CD4-positive, alpha-beta memory T cell (primary cell): ENCODE measurements at regions not wholly inside any gene's neighbourhood (a gene's known extent, or its start where the extent isn't known, plus 50 kb on each side); places are given as distances from the start of the nearest gene placed in this dataset.
"Not testable (repeated sequence)": the region's sequence is repeated elsewhere in the genome, so short reads cannot be mapped to it uniquely, and the experiment has no call there.

Experiments
- CTCF ChIA-PET: fragments of 350-600 bp; sonication (Branson Sonifier 250); formaldehyde crosslinking; loops from one replicate; lab custom pipeline; 2021; ENCODE audit warnings: inconsistent platforms; ENCODE audit not compliant: partially characterized antibody; lab: Charles Lee
- POLR2A ChIA-PET: fragments of 350-600 bp; sonication (Branson Sonifier 250); formaldehyde crosslinking; loops from one replicate; lab custom pipeline; 2021; ENCODE audit not compliant: partially characterized antibody; lab: Charles Lee
- DNase-seq, 5 donors: peaks; one replicate each; pipeline versions ENCODE4 v3.0.0 to v3.0.0-alpha.2; 2020 to 2022; ENCODE audit warnings: mixed read lengths in 1 of 5
- H3K27ac ChIP-seq: one replicate; pipeline ENCODE4 v1.7.0; 2013; ENCODE audit warnings: low read depth, low read length
- H3K27me3 ChIP-seq: 2 replicates; pipeline ENCODE4 v1.7.0; 2013; ENCODE audit warnings: mild to moderate bottlenecking, low read length, moderate library complexity; ENCODE audit not compliant: insufficient read depth
- H3K36me3 ChIP-seq: 2 replicates; pipeline ENCODE4 v1.7.0; 2013; ENCODE audit warnings: mild to moderate bottlenecking, low read length, moderate library complexity; ENCODE audit not compliant: insufficient read depth
- H3K4me1 ChIP-seq: 2 replicates; pipeline ENCODE4 v1.7.0; 2013; ENCODE audit warnings: mild to moderate bottlenecking, low read length, moderate library complexity; ENCODE audit not compliant: insufficient read depth
- H3K4me3 ChIP-seq, 2 donors: one replicate each; pipeline ENCODE4 v1.7.0; 2013; ENCODE audit warnings: low read length in 2 of 2, mild to moderate bottlenecking in 1 of 2
- H3K9me3 ChIP-seq, 2 donors: one replicate each; pipeline ENCODE4 v1.7.0; 2013; ENCODE audit warnings: low read length in 2 of 2, control low read depth in 1 of 2; ENCODE audit not compliant: control insufficient read depth in 1 of 2
- H3K27ac Mint-ChIP-seq, 7 donors: one replicate each; pipeline ENCODE4 v1.8.0; 2020 to 2021; ENCODE audit warnings: mixed read lengths in 7 of 7, mild to moderate bottlenecking in 6 of 7, inconsistent platforms in 3 of 7, moderate library complexity in 3 of 7
- H3K27me3 Mint-ChIP-seq, 2 donors: one replicate each; pipeline ENCODE4 v1.8.0; 2020 to 2021; ENCODE audit warnings: mixed read lengths in 2 of 2
- H3K36me3 Mint-ChIP-seq, 2 donors: one replicate each; pipeline ENCODE4 v1.8.0; 2020 to 2021; ENCODE audit warnings: mixed read lengths in 2 of 2, inconsistent platforms in 1 of 2, mild to moderate bottlenecking in 1 of 2
- H3K4me1 Mint-ChIP-seq, 4 donors: one replicate each; pipeline ENCODE4 v1.8.0; 2020 to 2021; ENCODE audit warnings: mixed read lengths in 4 of 4, mild to moderate bottlenecking in 1 of 4
- H3K4me3 Mint-ChIP-seq, 8 donors: one replicate each; pipeline ENCODE4 v1.8.0; 2020 to 2021; ENCODE audit warnings: mixed read lengths in 8 of 8, mild to moderate bottlenecking in 7 of 8, moderate library complexity in 6 of 8, inconsistent platforms in 3 of 8
- H3K9me3 Mint-ChIP-seq, 8 donors: one replicate each; pipeline ENCODE4 v1.8.0; 2020 to 2021; ENCODE audit warnings: mixed read lengths in 8 of 8, mild to moderate bottlenecking in 5 of 8, inconsistent platforms in 3 of 8, moderate library complexity in 1 of 8
- intact Hi-C: fragments of 100-400 bp; cut with micrococcal nuclease; formaldehyde crosslinking; loops from one replicate; pipeline ENCODE4 v1.15.1; 2023

DNA sequence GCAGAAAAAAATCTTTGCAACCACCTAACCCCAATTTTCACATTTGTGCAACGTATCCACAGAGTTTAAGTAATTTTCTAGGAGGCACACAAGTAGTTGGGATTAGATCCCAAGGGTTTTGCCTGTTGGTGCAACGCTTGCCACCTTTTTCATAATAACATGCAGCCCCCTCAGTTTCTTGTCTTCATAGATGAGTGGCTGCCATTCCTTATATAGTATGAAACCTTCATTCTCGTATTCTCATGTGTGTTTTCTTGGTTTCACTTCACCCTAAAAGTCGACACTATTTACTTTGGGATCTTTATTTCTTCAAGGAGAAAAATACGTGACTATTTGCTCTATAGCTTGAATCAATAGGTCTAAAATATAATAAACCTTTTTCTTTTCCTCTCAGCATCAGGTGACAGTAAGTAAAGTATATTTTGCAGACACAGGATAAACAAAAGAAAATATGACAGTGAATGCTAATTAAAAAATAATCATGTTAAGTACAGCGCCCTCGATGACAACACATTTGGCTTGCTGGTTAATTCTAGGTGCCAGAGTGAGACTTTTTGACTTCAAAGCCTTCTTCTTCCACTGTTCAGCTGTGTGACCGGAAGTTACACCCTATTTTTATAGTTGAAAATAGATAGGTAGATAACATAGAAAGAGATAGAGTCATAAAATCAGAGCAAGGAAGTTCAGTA is 342.8 kb upstream of the CCNG1 start:
- no peak for DNase-seq
- Mint-ChIP-seq H3K27me3 (no peaks in the 10 kb centered on the region), H3K27ac (no peak overlapping the region), H3K36me3 (no peaks in the 10 kb centered on the region), H3K4me3 (no peak overlapping the region), H3K9me3 (peaks cover 0 to 5% (median 3%) of the 10 kb centered on the region in 8 donors), H3K4me1 (no peaks in the 10 kb centered on the region)
- no peak overlapping the region for H3K4me3 ChIP-seq
- no peaks in the 10 kb centered on the region for H3K9me3 ChIP-seq
- CTCF ChIA-PET = no interaction called here
- H3K27ac ChIP-seq = no peak overlapping the region
- POLR2A ChIA-PET = no interaction called here
- H3K4me1 ChIP-seq = no peaks in the 10 kb centered on the region
- no peaks in the 10 kb centered on the region for H3K36me3 ChIP-seq
- no peaks in the 10 kb centered on the region for H3K27me3 ChIP-seq
- intact Hi-C loops = no loop called here

DNA sequence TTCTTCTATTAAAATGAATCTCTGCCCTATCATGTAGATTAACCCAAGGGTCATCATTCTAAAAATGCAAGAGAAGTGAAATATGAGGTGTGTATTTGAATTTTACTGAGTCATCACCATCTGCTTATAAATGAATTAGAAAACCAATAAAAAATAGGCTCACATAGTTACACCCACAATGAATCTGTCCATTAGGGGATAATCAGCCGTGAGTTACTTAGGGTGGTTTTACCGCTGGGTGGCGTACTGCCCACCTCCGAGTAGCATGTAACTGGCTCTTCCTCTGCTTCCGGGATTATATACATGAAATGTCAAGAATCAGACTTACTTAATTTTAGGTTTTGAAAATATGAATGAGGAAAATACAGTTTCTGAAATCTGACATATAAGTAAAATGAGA is 332.9 kb upstream of the CCNG1 start:
- H3K36me3 Mint-ChIP-seq = no peaks in the 10 kb centered on the region
- H3K4me1 ChIP-seq = no peaks in the 10 kb centered on the region
- intact Hi-C loops = no loop called here
- H3K9me3 ChIP-seq = no peaks in the 10 kb centered on the region
- peaks cover 0 to 14% (median 2%) of the 10 kb centered on the region in 8 donors for H3K9me3 Mint-ChIP-seq
- ChIA-PET POLR2A (no interaction called here), CTCF (no interaction called here)
- H3K4me3 ChIP-seq = no peak overlapping the region
- H3K36me3 ChIP-seq = no peaks in the 10 kb centered on the region
- no peaks in the 10 kb centered on the region for H3K4me1 Mint-ChIP-seq
- no peak overlapping the region for H3K4me3 Mint-ChIP-seq
- DNase-seq = no peak
- H3K27me3 Mint-ChIP-seq = no peaks in the 10 kb centered on the region
- H3K27ac Mint-ChIP-seq = no peak overlapping the region
- no peaks in the 10 kb centered on the region for H3K27me3 ChIP-seq
- H3K27ac ChIP-seq = no peak overlapping the region

DNA sequence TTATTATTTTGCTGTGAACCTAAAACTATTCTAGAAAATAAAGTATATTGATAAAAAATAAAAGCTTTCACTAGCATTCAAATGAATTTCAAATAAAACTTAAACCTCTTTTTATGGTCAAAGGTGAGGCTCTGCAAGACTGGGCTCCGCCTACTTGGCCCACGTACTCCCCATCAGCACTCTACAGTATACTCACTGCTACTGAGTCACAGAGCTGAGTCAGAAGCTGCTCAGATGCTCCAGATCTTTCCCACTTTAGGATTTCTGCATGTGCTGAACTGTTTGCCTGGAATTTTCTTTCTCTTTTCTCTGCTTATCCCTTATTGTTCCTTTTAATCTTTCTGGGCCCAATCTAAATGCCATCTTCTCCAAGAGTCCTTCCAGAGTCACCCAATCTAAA is 331.9 kb upstream of the CCNG1 start:
- intact Hi-C loops = no loop called here
- H3K4me3 Mint-ChIP-seq = no peak overlapping the region
- H3K9me3 ChIP-seq = no peaks in the 10 kb centered on the region
- no peak for DNase-seq
- H3K4me1 ChIP-seq = no peaks in the 10 kb centered on the region
- CTCF ChIA-PET = no interaction called here
- H3K4me1 Mint-ChIP-seq = no peaks in the 10 kb centered on the region
- H3K36me3 ChIP-seq = no peaks in the 10 kb centered on the region
- H3K36me3 Mint-ChIP-seq = no peaks in the 10 kb centered on the region
- no peaks in the 10 kb centered on the region for H3K27me3 Mint-ChIP-seq
- no peak overlapping the region for H3K27ac Mint-ChIP-seq
- H3K4me3 ChIP-seq = no peak overlapping the region
- no peaks in the 10 kb centered on the region for H3K27me3 ChIP-seq
- no peak overlapping the region for H3K27ac ChIP-seq
- POLR2A ChIA-PET = no interaction called here
- peaks cover 0 to 14% (median 4%) of the 10 kb centered on the region in 8 donors for H3K9me3 Mint-ChIP-seq

DNA sequence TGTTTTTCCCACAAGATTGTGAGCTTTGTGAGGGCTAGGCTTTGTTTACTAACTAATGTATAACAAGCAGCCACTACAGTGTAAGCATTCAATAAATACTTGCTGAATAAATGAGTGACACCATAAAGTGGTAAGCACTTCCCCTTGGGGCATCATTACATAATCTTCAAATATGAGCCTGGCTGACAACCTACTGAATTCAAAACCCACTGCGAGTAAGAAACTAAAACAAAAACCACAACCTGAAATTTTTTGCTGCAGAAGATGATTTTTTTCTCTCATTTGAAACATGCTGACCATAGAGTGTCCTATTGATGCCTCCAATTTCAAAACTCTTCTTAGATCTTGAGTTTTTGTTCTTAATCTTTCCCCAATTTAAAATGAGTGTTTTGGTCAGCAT is 331.3 kb upstream of the CCNG1 start:
- Histone ChIP-seq H3K36me3 (no peaks in the 10 kb centered on the region), H3K4me3 (no peak overlapping the region), H3K9me3 (no peaks in the 10 kb centered on the region), H3K4me1 (no peaks in the 10 kb centered on the region), H3K27ac (no peak overlapping the region), H3K27me3 (no peaks in the 10 kb centered on the region)
- Mint-ChIP-seq H3K9me3 (peaks cover 0 to 9% (median 3%) of the 10 kb centered on the region in 8 donors), H3K27ac (no peak overlapping the region), H3K36me3 (no peaks in the 10 kb centered on the region), H3K4me3 (no peak overlapping the region), H3K27me3 (no peaks in the 10 kb centered on the region), H3K4me1 (no peaks in the 10 kb centered on the region)
- ChIA-PET POLR2A (no interaction called here), CTCF (no interaction called here)
- no peak for DNase-seq
- intact Hi-C loops = no loop called here

DNA sequence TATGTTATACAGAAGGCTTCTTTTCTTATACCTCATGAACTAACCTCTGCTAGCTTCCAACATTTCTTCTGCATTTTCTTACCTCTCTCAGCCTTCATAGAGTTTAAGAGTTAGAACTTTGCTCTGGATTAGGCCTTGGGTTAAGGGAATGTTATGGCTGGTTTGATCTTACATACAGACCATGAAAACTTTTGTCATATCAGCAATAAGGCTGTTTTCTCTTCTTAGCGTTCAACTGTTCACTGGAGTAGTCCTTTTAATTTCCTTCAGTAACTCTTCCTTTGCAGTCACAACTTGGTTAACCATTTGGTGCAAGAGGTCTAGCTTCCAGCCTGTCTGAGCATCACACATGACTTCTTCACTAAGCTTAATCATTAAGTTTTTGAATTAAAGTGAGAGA is 329.0 kb upstream of the CCNG1 start:
- ChIA-PET POLR2A (no interaction called here), CTCF (no interaction called here)
- H3K27ac ChIP-seq = no peak overlapping the region
- no peak overlapping the region for H3K27ac Mint-ChIP-seq
- DNase-seq = no peak
- H3K9me3 ChIP-seq = no peaks in the 10 kb centered on the region
- H3K36me3 Mint-ChIP-seq = no peaks in the 10 kb centered on the region
- intact Hi-C loops = no loop called here
- H3K4me1 Mint-ChIP-seq = no peaks in the 10 kb centered on the region
- peaks cover 0 to 5% (median 2%) of the 10 kb centered on the region in 8 donors for H3K9me3 Mint-ChIP-seq
- H3K4me3 Mint-ChIP-seq = no peak overlapping the region
- H3K27me3 ChIP-seq = no peaks in the 10 kb centered on the region
- H3K4me1 ChIP-seq = no peaks in the 10 kb centered on the region
- no peak overlapping the region for H3K4me3 ChIP-seq
- H3K36me3 ChIP-seq = no peaks in the 10 kb centered on the region
- no peaks in the 10 kb centered on the region for H3K27me3 Mint-ChIP-seq

DNA sequence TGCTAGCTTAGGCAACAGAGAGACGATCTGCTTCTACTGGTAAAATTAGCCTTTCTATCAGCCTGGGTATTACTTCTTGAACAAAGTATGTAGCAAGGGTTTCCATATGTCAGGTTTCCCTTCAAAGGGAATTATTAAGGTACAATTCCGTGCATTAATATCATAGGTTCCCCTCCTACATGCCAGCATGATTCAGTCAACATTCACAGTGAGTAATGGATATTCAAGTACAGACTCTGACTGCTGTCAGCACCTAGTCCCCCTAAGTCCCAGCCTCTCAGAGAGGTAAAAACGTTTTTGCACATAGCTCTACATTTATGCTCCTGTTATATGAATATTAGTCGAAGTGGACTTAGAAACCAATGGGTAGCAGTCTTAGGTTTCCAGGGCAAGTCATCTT is 322.4 kb upstream of the CCNG1 start:
- no peaks in the 10 kb centered on the region for H3K4me1 Mint-ChIP-seq

DNA sequence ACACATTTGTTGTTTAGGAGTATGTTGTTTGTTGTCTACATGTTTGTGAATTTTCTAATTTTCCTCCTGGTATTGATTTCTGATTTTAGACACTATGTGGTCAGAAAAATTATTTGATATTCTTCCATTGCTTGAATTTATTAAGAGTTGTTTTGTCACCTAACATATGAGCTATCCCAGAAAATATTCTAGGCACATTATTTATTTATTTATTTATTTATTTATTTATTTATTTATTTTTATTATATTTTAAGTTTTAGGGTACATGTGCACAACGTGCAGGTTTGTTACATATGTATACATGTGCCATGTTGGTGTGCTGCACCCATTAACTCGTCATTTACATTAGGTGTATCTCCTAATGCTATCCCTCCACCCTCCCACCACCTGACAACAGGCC is 320.8 kb upstream of the CCNG1 start:
- H3K36me3 Mint-ChIP-seq, POLR2A ChIA-PET, H3K27me3 Mint-ChIP-seq, H3K27ac ChIP-seq, H3K4me1 ChIP-seq, H3K27me3 ChIP-seq, H3K36me3 ChIP-seq, CTCF ChIA-PET, H3K4me3 ChIP-seq, intact Hi-C loops, DNase-seq, H3K27ac Mint-ChIP-seq, H3K4me3 Mint-ChIP-seq, H3K9me3 ChIP-seq, H3K4me1 Mint-ChIP-seq: not testable (repeated sequence)
- peaks cover 0 to 37% (median 9%) of the 10 kb centered on the region in 8 donors for H3K9me3 Mint-ChIP-seq

More for the DNA sequence above, 322.4 kb upstream of the CCNG1 start:
- DNase-seq = no peak
- H3K4me3 Mint-ChIP-seq = no peak overlapping the region
- no peaks in the 10 kb centered on the region for H3K9me3 ChIP-seq
- H3K4me3 ChIP-seq = no peak overlapping the region
- no peaks in the 10 kb centered on the region for H3K27me3 Mint-ChIP-seq
- H3K27me3 ChIP-seq = no peaks in the 10 kb centered on the region
- no peak overlapping the region for H3K27ac ChIP-seq
- CTCF ChIA-PET = no interaction called here
- intact Hi-C loops = no loop called here
- H3K9me3 Mint-ChIP-seq = peaks cover 0 to 32% (median 6%) of the 10 kb centered on the region in 8 donors
- POLR2A ChIA-PET = no interaction called here
- no peaks in the 10 kb centered on the region for H3K4me1 ChIP-seq
- H3K27ac Mint-ChIP-seq = no peak overlapping the region
- H3K36me3 Mint-ChIP-seq = no peaks in the 10 kb centered on the region
- no peaks in the 10 kb centered on the region for H3K36me3 ChIP-seq

DNA sequence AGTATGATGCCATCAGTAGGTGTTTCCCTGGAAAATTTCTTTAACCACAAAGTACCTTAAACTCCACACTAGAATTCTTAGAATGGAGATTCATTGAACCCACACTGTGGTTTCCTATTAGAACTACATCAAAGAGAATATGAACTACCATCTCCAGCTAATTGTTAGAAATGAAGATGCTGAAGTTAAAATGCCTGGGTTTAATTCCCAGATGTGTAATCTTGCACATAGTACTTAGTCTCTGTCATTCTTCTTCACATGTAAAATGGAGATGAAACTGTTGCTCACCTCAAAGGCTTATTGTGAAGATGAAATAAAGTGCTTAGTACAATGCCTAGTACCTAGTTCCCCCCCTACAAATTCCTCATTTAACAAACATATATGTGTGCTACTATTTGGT is 303.3 kb upstream of the CCNG1 start:
- intact Hi-C loops = no loop called here
- H3K9me3 Mint-ChIP-seq = peaks cover 0 to 7% (median 2%) of the 10 kb centered on the region in 8 donors
- Histone ChIP-seq H3K4me3 (no peak overlapping the region), H3K36me3 (no peaks in the 10 kb centered on the region), H3K27ac (no peak overlapping the region), H3K27me3 (no peaks in the 10 kb centered on the region), H3K9me3 (no peaks in the 10 kb centered on the region), H3K4me1 (no peaks in the 10 kb centered on the region)
- CTCF ChIA-PET = no interaction called here
- no peaks in the 10 kb centered on the region for H3K27me3 Mint-ChIP-seq
- no peaks in the 10 kb centered on the region for H3K36me3 Mint-ChIP-seq
- H3K4me1 Mint-ChIP-seq = no peaks in the 10 kb centered on the region
- no peak for DNase-seq
- H3K4me3 Mint-ChIP-seq = no peak overlapping the region
- no peak overlapping the region for H3K27ac Mint-ChIP-seq
- POLR2A ChIA-PET = no interaction called here
